GM23338 (cell line): ENCODE measurements at regions not wholly inside any gene's neighbourhood (a gene's known extent, or its start where the extent isn't known, plus 50 kb on each side); places are given as distances from the start of the nearest gene placed in this dataset.

Source experiments
- ATAC-seq: fragments of 200-7000 bp; cut with Tn5 transposase; 3 replicates; pipeline ENCODE4 v1.9.1; 2020
- DNase-seq: peaks from one replicate; pipeline ENCODE4 v3.0.0-alpha.2; 2015; ENCODE audit warnings: low spot score
- H2AFZ ChIP-seq: fragments of 200-600 bp; sonication (generic); 2 replicates; pipeline ENCODE4 v1.8.0; 2016; ENCODE audit warnings: antibody characterized with exemption, mild to moderate bottlenecking, moderate library complexity
- H3F3A ChIP-seq: fragments of 200-600 bp; sonication (generic); replicated peaks from 2 replicates; pipeline ENCODE4 v1.8.0; 2017; ENCODE audit warnings: antibody characterized with exemption, mixed run types, low read depth
- H3K27ac ChIP-seq: fragments of 200-600 bp; sonication (generic); 2 replicates; pipeline ENCODE4 v1.6.1; 2016; ENCODE audit warnings: low read depth
- H3K27me3 ChIP-seq: fragments of 200-600 bp; sonication (generic); 2 replicates; pipeline ENCODE4 v1.8.0; 2016; ENCODE audit warnings: mild to moderate bottlenecking, mixed run types, moderate library complexity; ENCODE audit not compliant: insufficient read depth
- H3K36me3 ChIP-seq: fragments of 200-600 bp; sonication (generic); 2 replicates; pipeline ENCODE4 v1.8.0; 2016; ENCODE audit warnings: mild to moderate bottlenecking; ENCODE audit not compliant: insufficient read depth
- H3K4me1 ChIP-seq: fragments of 200-600 bp; sonication (generic); 2 replicates; pipeline ENCODE4 v1.8.0; 2016; ENCODE audit warnings: mild to moderate bottlenecking, moderate library complexity; ENCODE audit not compliant: insufficient read depth
- H3K4me2 ChIP-seq: fragments of 200-600 bp; sonication (generic); 2 replicates; pipeline ENCODE4 v1.7.1; 2017; ENCODE audit warnings: mixed run types
- H3K4me3 ChIP-seq: fragments of 200-600 bp; sonication (generic); 2 replicates; pipeline ENCODE4 v1.6.1; 2016; ENCODE audit warnings: mixed run types
- H3K79me2 ChIP-seq: fragments of 200-600 bp; sonication (generic); replicated peaks from 2 replicates; pipeline ENCODE4 v1.8.0; 2017; ENCODE audit warnings: mild to moderate bottlenecking; ENCODE audit not compliant: insufficient read depth
- H3K9me2 ChIP-seq: fragments of 200-600 bp; sonication (generic); 2 replicates; pipeline ENCODE4 v1.8.0; 2017; ENCODE audit not compliant: insufficient read depth
- H4K20me1 ChIP-seq: fragments of 200-600 bp; sonication (generic); replicated peaks from 2 replicates; pipeline ENCODE4 v1.8.0; 2017; ENCODE audit warnings: mild to moderate bottlenecking; ENCODE audit not compliant: insufficient read depth
- H3K27ac Mint-ChIP-seq: 2 replicates; pipeline ENCODE4 v1.8.0; 2020; ENCODE audit warnings: inconsistent platforms, mild to moderate bottlenecking, moderate library complexity, mixed read lengths
- H3K27me3 Mint-ChIP-seq: 3 replicates; pipeline ENCODE4 v1.8.0; 2022; ENCODE audit warnings: low read depth, mild to moderate bottlenecking, moderate library complexity, mixed read lengths, inconsistent platforms; ENCODE audit not compliant: insufficient read depth, poor library complexity
- H3K36me3 Mint-ChIP-seq: 3 replicates; pipeline ENCODE4 v1.8.0; 2021; ENCODE audit warnings: low read depth, mild to moderate bottlenecking, inconsistent platforms, moderate library complexity, mixed read lengths
- H3K4me1 Mint-ChIP-seq: 3 replicates; pipeline ENCODE4 v1.8.0; 2020; ENCODE audit warnings: mild to moderate bottlenecking, inconsistent platforms, mixed read lengths
- H3K4me3 Mint-ChIP-seq: 3 replicates; pipeline ENCODE4 v1.8.0; 2021; ENCODE audit warnings: moderate library complexity, mild to moderate bottlenecking, inconsistent platforms, mixed read lengths
- H3K9me3 Mint-ChIP-seq: 3 replicates; pipeline ENCODE4 v1.8.0; 2020; ENCODE audit warnings: moderate library complexity, mild to moderate bottlenecking, inconsistent platforms, mixed read lengths
- CREB1 ChIP-seq: fragments of 250-450 bp; sonication (Bioruptor Pico); IDR thresholded peaks from 2 replicates; pipeline ENCODE4 v1.5.0; 2020; ENCODE audit warnings: low read depth, mild to moderate bottlenecking, moderate library complexity
- EZH2 ChIP-seq: fragments of 200-600 bp; sonication (generic); IDR thresholded peaks from one replicate; pipeline ENCODE4 v1.8.0; 2017; ENCODE audit warnings: antibody characterized with exemption, mild to moderate bottlenecking, low read depth; ENCODE audit not compliant: unreplicated experiment
- EZH2phosphoT487 ChIP-seq: fragments of 200-600 bp; sonication (generic); IDR thresholded peaks from one replicate; pipeline ENCODE4 v1.8.1; 2018; ENCODE audit warnings: antibody characterized with exemption; ENCODE audit not compliant: unreplicated experiment
- JUNB ChIP-seq: IDR thresholded peaks from one replicate; pipeline ENCODE4 v1.6.1; 2016; ENCODE audit warnings: antibody characterized with exemption; ENCODE audit not compliant: unreplicated experiment
- NANOG ChIP-seq: IDR thresholded peaks from 2 replicates; pipeline ENCODE4 v1.6.1; 2016; ENCODE audit warnings: antibody characterized with exemption, borderline replicate concordance
- POLR2AphosphoS5 ChIP-seq: IDR thresholded peaks from 2 replicates; pipeline ENCODE4 v1.6.1; 2016; ENCODE audit warnings: antibody characterized with exemption, low read depth
- STAT1 ChIP-seq: IDR thresholded peaks from one replicate; pipeline ENCODE4 v1.6.1; 2016; ENCODE audit warnings: antibody characterized with exemption; ENCODE audit not compliant: unreplicated experiment
- ZNF114 ChIP-seq: fragments of 250-450 bp; sonication (Bioruptor Pico); IDR thresholded peaks from 2 replicates; pipeline ENCODE4 v1.5.0; 2020; ENCODE audit warnings: mild to moderate bottlenecking, moderate library complexity
- ZNF331 ChIP-seq: fragments of 250-450 bp; sonication (Bioruptor Pico); IDR thresholded peaks from 2 replicates; pipeline ENCODE4 v1.5.0; 2020; ENCODE audit warnings: low read depth, mild to moderate bottlenecking, moderate library complexity
- TF ChIP-seq, protein P1 (sequence below): fragments of 250-450 bp; sonication (Bioruptor Pico); IDR thresholded peaks from 2 replicates; pipeline ENCODE4 v1.5.0; 2020; ENCODE audit warnings: mild to moderate bottlenecking, moderate library complexity
- TF ChIP-seq, protein P2 (sequence below): IDR thresholded peaks from 2 replicates; pipeline ENCODE4 v1.6.1; 2016; ENCODE audit warnings: antibody characterized with exemption
- TF ChIP-seq, protein P3 (sequence below): IDR thresholded peaks from one replicate; pipeline ENCODE4 v1.6.1; 2018; ENCODE audit warnings: antibody characterized with exemption; ENCODE audit not compliant: unreplicated experiment
- TF ChIP-seq, protein P4 (sequence below), 2 experiments: fragments of 200-600 bp in 1 of 2; sonication (generic) in 1 of 2; conservative IDR thresholded peaks; 2 replicates each; pipeline versions ENCODE4 v1.5.1 to v1.6.1; 2016 to 2017; ENCODE audit warnings: antibody characterized with exemption in 2 of 2, low read depth in 2 of 2, mild to moderate bottlenecking in 2 of 2, moderate library complexity in 1 of 2

DNA sequence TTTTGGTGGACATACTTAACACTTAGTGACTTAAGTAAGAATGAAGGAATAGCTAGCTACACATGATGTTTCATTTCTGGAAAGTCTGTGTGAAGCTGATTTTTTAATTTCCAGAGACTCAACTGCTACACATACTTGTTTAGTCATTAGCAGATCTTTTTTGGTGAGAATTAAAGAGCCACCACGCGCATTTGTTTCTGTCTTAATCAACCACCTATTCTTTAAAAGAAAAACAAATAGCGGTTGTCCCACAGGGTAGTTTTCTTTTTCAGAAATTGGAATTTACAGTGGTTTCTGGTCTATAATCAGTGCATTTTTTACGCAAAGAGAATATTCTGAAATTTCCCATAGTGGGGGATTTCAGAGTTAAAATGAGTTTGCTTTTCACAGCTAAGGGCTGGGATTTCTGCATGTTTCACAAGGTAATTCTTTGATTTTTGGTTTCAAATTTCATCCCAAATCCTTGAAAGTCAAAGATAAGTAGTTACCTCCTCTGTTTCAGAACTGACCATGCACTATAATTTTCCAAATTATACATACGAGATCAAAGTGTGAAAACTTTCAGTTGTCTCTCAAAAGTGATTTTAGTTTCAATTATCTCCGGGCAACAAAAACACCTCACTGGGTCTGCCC lies 631.0 kb upstream of the GRM7 start:
- no peaks in the 10 kb centered on the region for H3K27me3 Mint-ChIP-seq

More for the DNA sequence above, 631.0 kb upstream of the GRM7 start:
- H3K27ac ChIP-seq, result no peak overlapping the region
- no peaks in the 10 kb centered on the region for H3K36me3 ChIP-seq
- H3K4me1 Mint-ChIP-seq, result no peaks in the 10 kb centered on the region
- no peak overlapping the region for H3K27ac Mint-ChIP-seq
- no peaks in the 10 kb centered on the region for H3K79me2 ChIP-seq
- H3K9me2 ChIP-seq, result no peaks in the 10 kb centered on the region
- peaks cover 10% of the 10 kb centered on the region; the same call in 2 of the 3 replicates for H3K36me3 Mint-ChIP-seq
- peaks cover 81% of the 10 kb centered on the region for H3K9me3 Mint-ChIP-seq
- H3K4me2 ChIP-seq, result no peak overlapping the region
- no peaks in the 10 kb centered on the region for H4K20me1 ChIP-seq
- no peaks in the 10 kb centered on the region for H3F3A ChIP-seq
- no peaks in the 10 kb centered on the region for H3K4me1 ChIP-seq
- no peak overlapping the region for H2AFZ ChIP-seq
- DNase-seq (no peak), ATAC-seq (no peak)
- no peak overlapping the region for H3K4me3 ChIP-seq
- H3K4me3 Mint-ChIP-seq, result no peak overlapping the region
- TF ChIP-seq CREB1 (CRISPR knock-in tag), result no peak
- TF ChIP-seq, protein P1, sequence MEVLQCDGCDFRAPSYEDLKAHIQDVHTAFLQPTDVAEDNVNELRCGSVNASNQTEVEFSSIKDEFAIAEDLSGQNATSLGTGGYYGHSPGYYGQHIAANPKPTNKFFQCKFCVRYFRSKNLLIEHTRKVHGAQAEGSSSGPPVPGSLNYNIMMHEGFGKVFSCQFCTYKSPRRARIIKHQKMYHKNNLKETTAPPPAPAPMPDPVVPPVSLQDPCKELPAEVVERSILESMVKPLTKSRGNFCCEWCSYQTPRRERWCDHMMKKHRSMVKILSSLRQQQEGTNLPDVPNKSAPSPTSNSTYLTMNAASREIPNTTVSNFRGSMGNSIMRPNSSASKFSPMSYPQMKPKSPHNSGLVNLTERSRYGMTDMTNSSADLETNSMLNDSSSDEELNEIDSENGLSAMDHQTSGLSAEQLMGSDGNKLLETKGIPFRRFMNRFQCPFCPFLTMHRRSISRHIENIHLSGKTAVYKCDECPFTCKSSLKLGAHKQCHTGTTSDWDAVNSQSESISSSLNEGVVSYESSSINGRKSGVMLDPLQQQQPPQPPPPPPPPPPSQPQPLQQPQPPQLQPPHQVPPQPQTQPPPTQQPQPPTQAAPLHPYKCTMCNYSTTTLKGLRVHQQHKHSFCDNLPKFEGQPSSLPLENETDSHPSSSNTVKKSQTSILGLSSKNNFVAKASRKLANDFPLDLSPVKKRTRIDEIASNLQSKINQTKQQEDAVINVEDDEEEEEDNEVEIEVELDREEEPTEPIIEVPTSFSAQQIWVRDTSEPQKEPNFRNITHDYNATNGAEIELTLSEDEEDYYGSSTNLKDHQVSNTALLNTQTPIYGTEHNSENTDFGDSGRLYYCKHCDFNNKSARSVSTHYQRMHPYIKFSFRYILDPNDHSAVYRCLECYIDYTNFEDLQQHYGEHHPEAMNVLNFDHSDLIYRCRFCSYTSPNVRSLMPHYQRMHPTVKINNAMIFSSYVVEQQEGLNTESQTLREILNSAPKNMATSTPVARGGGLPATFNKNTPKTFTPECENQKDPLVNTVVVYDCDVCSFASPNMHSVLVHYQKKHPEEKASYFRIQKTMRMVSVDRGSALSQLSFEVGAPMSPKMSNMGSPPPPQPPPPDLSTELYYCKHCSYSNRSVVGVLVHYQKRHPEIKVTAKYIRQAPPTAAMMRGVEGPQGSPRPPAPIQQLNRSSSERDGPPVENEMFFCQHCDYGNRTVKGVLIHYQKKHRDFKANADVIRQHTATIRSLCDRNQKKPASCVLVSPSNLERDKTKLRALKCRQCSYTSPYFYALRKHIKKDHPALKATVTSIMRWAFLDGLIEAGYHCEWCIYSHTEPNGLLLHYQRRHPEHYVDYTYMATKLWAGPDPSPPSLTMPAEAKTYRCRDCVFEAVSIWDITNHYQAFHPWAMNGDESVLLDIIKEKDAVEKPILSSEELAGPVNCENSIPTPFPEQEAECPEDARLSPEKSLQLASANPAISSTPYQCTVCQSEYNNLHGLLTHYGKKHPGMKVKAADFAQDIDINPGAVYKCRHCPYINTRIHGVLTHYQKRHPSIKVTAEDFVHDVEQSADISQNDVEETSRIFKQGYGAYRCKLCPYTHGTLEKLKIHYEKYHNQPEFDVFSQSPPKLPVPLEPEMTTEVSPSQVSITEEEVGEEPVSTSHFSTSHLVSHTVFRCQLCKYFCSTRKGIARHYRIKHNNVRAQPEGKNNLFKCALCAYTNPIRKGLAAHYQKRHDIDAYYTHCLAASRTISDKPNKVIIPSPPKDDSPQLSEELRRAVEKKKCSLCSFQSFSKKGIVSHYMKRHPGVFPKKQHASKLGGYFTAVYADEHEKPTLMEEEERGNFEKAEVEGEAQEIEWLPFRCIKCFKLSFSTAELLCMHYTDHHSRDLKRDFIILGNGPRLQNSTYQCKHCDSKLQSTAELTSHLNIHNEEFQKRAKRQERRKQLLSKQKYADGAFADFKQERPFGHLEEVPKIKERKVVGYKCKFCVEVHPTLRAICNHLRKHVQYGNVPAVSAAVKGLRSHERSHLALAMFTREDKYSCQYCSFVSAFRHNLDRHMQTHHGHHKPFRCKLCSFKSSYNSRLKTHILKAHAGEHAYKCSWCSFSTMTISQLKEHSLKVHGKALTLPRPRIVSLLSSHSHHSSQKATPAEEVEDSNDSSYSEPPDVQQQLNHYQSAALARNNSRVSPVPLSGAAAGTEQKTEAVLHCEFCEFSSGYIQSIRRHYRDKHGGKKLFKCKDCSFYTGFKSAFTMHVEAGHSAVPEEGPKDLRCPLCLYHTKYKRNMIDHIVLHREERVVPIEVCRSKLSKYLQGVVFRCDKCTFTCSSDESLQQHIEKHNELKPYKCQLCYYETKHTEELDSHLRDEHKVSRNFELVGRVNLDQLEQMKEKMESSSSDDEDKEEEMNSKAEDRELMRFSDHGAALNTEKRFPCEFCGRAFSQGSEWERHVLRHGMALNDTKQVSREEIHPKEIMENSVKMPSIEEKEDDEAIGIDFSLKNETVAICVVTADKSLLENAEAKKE (CRISPR knock-in tag), result no peak
- TF ChIP-seq, protein P2, sequence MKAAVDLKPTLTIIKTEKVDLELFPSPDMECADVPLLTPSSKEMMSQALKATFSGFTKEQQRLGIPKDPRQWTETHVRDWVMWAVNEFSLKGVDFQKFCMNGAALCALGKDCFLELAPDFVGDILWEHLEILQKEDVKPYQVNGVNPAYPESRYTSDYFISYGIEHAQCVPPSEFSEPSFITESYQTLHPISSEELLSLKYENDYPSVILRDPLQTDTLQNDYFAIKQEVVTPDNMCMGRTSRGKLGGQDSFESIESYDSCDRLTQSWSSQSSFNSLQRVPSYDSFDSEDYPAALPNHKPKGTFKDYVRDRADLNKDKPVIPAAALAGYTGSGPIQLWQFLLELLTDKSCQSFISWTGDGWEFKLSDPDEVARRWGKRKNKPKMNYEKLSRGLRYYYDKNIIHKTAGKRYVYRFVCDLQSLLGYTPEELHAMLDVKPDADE, result no peak
- TF ChIP-seq, protein P3, sequence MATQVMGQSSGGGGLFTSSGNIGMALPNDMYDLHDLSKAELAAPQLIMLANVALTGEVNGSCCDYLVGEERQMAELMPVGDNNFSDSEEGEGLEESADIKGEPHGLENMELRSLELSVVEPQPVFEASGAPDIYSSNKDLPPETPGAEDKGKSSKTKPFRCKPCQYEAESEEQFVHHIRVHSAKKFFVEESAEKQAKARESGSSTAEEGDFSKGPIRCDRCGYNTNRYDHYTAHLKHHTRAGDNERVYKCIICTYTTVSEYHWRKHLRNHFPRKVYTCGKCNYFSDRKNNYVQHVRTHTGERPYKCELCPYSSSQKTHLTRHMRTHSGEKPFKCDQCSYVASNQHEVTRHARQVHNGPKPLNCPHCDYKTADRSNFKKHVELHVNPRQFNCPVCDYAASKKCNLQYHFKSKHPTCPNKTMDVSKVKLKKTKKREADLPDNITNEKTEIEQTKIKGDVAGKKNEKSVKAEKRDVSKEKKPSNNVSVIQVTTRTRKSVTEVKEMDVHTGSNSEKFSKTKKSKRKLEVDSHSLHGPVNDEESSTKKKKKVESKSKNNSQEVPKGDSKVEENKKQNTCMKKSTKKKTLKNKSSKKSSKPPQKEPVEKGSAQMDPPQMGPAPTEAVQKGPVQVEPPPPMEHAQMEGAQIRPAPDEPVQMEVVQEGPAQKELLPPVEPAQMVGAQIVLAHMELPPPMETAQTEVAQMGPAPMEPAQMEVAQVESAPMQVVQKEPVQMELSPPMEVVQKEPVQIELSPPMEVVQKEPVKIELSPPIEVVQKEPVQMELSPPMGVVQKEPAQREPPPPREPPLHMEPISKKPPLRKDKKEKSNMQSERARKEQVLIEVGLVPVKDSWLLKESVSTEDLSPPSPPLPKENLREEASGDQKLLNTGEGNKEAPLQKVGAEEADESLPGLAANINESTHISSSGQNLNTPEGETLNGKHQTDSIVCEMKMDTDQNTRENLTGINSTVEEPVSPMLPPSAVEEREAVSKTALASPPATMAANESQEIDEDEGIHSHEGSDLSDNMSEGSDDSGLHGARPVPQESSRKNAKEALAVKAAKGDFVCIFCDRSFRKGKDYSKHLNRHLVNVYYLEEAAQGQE, result no peak
- TF ChIP-seq, protein P4, sequence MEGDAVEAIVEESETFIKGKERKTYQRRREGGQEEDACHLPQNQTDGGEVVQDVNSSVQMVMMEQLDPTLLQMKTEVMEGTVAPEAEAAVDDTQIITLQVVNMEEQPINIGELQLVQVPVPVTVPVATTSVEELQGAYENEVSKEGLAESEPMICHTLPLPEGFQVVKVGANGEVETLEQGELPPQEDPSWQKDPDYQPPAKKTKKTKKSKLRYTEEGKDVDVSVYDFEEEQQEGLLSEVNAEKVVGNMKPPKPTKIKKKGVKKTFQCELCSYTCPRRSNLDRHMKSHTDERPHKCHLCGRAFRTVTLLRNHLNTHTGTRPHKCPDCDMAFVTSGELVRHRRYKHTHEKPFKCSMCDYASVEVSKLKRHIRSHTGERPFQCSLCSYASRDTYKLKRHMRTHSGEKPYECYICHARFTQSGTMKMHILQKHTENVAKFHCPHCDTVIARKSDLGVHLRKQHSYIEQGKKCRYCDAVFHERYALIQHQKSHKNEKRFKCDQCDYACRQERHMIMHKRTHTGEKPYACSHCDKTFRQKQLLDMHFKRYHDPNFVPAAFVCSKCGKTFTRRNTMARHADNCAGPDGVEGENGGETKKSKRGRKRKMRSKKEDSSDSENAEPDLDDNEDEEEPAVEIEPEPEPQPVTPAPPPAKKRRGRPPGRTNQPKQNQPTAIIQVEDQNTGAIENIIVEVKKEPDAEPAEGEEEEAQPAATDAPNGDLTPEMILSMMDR (conservative IDR thresholded peaks at IDR 0.05; ENCODE audit: low read depth in 2 of 2), result no peak
- no peak for TF ChIP-seq ZNF114 (CRISPR knock-in tag)
- TF ChIP-seq ZNF331, result no peak
- TF ChIP-seq JUNB, result no peak
- no peak for TF ChIP-seq NANOG
- no peak for TF ChIP-seq POLR2AphosphoS5
- TF ChIP-seq EZH2phosphoT487, result no peak
- TF ChIP-seq EZH2, result no peak
- no peak for TF ChIP-seq STAT1
- no peaks in the 10 kb centered on the region for H3K27me3 ChIP-seq
